ENCODE measurements at regions not wholly inside any gene's neighbourhood (a gene's known extent, or its start where the extent isn't known, plus 50 kb on each side); places are given as distances from the start of the nearest gene placed in this dataset.
"Not testable (repeated sequence)": the region's sequence is repeated elsewhere in the genome, so short reads cannot be mapped to it uniquely, and the experiment has no call there.

GRCh38 chr16:22436823-22437652, 62.6 kb upstream of the CDR2 start:
- H3K4me1 ChIP-seq (ENCODE audit: control insufficient read depth in 1 of 2, insufficient read depth in 1 of 2, low read depth in 1 of 2, low read length in 1 of 2); H3K27me3 ChIP-seq; H3K9me3 ChIP-seq; H3K36me3 ChIP-seq: not testable (repeated sequence)
- Histone ChIP-seq H3K4me3 (ENCODE audit: low read depth in 1 of 2, low read length in 1 of 2) (peak overlapping the region; percentile 76 to 81), H3K27ac (peak overlapping the region; percentile 93)

DNA sequence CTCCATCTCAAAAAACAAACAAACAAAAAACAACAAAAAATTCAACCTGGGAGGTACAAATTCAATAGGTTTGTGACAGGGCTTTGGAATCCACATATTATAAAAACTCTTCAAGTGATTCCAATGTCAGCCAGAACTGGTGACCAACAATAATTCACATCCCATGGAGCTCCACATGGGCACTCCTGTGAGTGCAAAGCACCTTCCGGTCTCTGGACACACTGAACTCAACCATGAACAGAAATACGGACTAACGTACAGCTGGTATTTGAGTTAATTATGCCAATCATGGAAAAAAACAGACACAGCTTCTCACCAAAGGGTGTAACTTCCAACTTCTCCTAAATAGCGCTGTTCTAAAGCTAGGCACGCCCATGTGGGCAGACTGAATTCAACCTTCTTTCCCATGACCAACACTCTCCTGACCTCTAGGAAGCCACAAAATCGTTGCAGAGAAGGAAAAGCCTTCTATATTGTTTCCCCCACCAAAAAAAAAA, 62.0 kb upstream of the CDR2 start:
- not testable (repeated sequence) for H3K9me3 ChIP-seq; H3K27me3 ChIP-seq; H3K4me1 ChIP-seq (ENCODE audit: control insufficient read depth in 1 of 2, insufficient read depth in 1 of 2, low read depth in 1 of 2, low read length in 1 of 2); H3K36me3 ChIP-seq
- H3K27ac ChIP-seq = peak overlapping the region; percentile 93
- peak overlapping the region; percentile 76 to 81 for H3K4me3 ChIP-seq (ENCODE audit: low read depth in 1 of 2, low read length in 1 of 2)

- H3K27me3 ChIP-seq; H3K4me3 ChIP-seq (ENCODE audit: low read depth in 1 of 2, low read length in 1 of 2); H3K4me1 ChIP-seq (ENCODE audit: control insufficient read depth in 1 of 2, insufficient read depth in 1 of 2, low read depth in 1 of 2, low read length in 1 of 2); H3K9me3 ChIP-seq; H3K27ac ChIP-seq: not testable (repeated sequence)
- H3K36me3 ChIP-seq = peaks cover 36% of the 10 kb centered on the region
These were observed 56.9 kb upstream of the CDR2 start for GRCh38 chr16:22431314-22431713.

- Histone ChIP-seq H3K27me3 (no peaks in the 10 kb centered on the region), H3K36me3 (peaks cover 59% of the 10 kb centered on the region), H3K4me3 (ENCODE audit: low read depth in 1 of 2, low read length in 1 of 2) (no peak overlapping the region), H3K27ac (no peak overlapping the region), H3K9me3 (no peaks in the 10 kb centered on the region), H3K4me1 (ENCODE audit: control insufficient read depth in 1 of 2, insufficient read depth in 1 of 2, low read depth in 1 of 2, low read length in 1 of 2) (no peaks in the 10 kb centered on the region)
- TF ChIP-seq, protein P1, sequence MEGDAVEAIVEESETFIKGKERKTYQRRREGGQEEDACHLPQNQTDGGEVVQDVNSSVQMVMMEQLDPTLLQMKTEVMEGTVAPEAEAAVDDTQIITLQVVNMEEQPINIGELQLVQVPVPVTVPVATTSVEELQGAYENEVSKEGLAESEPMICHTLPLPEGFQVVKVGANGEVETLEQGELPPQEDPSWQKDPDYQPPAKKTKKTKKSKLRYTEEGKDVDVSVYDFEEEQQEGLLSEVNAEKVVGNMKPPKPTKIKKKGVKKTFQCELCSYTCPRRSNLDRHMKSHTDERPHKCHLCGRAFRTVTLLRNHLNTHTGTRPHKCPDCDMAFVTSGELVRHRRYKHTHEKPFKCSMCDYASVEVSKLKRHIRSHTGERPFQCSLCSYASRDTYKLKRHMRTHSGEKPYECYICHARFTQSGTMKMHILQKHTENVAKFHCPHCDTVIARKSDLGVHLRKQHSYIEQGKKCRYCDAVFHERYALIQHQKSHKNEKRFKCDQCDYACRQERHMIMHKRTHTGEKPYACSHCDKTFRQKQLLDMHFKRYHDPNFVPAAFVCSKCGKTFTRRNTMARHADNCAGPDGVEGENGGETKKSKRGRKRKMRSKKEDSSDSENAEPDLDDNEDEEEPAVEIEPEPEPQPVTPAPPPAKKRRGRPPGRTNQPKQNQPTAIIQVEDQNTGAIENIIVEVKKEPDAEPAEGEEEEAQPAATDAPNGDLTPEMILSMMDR (IDR thresholded peaks at IDR 0.05) = no peak
These were observed 54.2 kb upstream of the CDR2 start for GRCh38 chr16:22428654-22429053.

DNA sequence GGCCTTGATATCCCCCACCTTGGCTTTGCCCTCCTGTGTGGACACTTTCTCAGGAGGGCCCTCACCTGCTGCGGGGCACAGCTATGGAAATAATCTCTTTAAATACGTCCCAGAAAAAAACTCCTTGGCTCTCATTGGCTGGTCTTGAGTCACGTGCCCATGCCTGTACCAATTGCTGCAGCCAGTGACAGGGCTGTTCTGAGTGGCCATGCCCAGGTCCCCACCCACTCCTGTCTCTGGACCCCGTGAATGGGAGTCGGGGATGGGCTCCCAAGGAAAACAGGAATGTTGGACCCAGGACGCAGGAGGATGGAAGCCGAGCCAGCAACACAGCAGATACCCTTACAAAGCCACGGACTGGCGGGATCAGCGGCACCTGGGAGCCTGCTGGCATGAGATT, 53.1 kb upstream of the CDR2 start:
- H3K27ac ChIP-seq = no peak overlapping the region
- H3K27me3 ChIP-seq = no peaks in the 10 kb centered on the region
- H3K4me1 ChIP-seq (ENCODE audit: control insufficient read depth in 1 of 2, insufficient read depth in 1 of 2, low read depth in 1 of 2, low read length in 1 of 2) = no peaks in the 10 kb centered on the region
- H3K4me3 ChIP-seq (ENCODE audit: low read depth in 1 of 2, low read length in 1 of 2) = no peak overlapping the region
- H3K36me3 ChIP-seq = peaks cover 60% of the 10 kb centered on the region
- H3K9me3 ChIP-seq = no peaks in the 10 kb centered on the region
- TF ChIP-seq, protein P1 (IDR thresholded peaks at IDR 0.05) = no peak

- H3K9me3 ChIP-seq = no peaks in the 10 kb centered on the region
- H3K27me3 ChIP-seq = no peaks in the 10 kb centered on the region
- TF ChIP-seq, protein P1 (IDR thresholded peaks at IDR 0.05) = no peak
- no peaks in the 10 kb centered on the region for H3K4me1 ChIP-seq (ENCODE audit: control insufficient read depth in 1 of 2, insufficient read depth in 1 of 2, low read depth in 1 of 2, low read length in 1 of 2)
- H3K27ac ChIP-seq = no peak overlapping the region
- H3K4me3 ChIP-seq (ENCODE audit: low read depth in 1 of 2, low read length in 1 of 2) = no peak overlapping the region
- peaks cover 63% of the 10 kb centered on the region for H3K36me3 ChIP-seq
These were observed 51.4 kb upstream of the CDR2 start for GRCh38 chr16:22425847-22426246.

DNA sequence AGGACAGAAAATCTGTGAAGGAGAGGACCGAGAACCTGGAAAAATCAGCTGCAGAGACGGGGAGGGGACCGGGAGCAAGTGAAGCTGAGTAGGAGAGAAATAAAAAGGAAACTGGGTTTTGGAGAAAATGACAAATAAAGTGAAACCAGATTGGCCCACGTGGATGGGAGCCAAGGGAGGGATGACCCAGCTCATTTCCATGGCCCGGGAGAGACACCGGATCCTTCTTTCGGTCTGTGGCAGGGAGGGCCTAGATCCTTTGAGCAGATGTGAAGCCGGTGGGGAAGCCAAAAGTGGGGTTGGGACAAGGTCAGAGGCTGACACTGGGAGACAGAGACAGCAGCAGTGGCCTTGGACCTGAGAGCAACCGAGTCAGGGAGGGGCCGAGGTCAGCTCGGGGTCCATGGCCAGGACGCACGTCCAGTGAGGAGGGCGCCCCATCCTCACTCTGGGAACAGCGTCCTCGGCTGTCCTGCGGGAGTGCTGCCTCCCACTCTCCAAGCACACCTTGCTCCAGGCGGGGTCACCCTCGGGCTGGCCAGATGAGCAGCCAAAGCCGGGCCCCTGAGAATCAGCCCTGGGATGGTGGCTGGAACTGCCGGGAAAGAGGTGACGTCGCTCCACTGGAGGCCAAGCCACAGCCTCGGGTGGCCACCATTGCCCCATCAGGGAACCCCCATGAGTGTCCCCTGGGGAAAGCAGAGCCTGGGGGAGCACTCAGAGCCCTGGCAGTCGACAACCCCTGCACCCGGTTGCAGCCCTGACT, 50.8 kb upstream of the CDR2 start:
- no peak overlapping the region for H3K27ac ChIP-seq
- TF ChIP-seq, protein P1 (IDR thresholded peaks at IDR 0.05) = no peak
- no peaks in the 10 kb centered on the region for H3K9me3 ChIP-seq
- no peaks in the 10 kb centered on the region for H3K4me1 ChIP-seq (ENCODE audit: control insufficient read depth in 1 of 2, insufficient read depth in 1 of 2, low read depth in 1 of 2, low read length in 1 of 2)
- peaks cover 69% of the 10 kb centered on the region for H3K36me3 ChIP-seq
- no peaks in the 10 kb centered on the region for H3K27me3 ChIP-seq
- H3K4me3 ChIP-seq (ENCODE audit: low read depth in 1 of 2, low read length in 1 of 2) = no peak overlapping the region

Data from neutrophil (primary cell).